CD4-positive, alpha-beta T cell treated with Interleukin-17A for 1 hour (primary cell): ENCODE measurements at regions not wholly inside any gene's neighbourhood (a gene's known extent, or its start where the extent isn't known, plus 50 kb on each side); places are given as distances from the start of the nearest gene placed in this dataset.
"Not testable (repeated sequence)": the region's sequence is repeated elsewhere in the genome, so short reads cannot be mapped to it uniquely, and the experiment has no call there.

Experiments
- DNase-seq: peaks from one replicate; pipeline ENCODE4 v3.0.0-alpha.2; 2020

GRCh38 chr5:101917166-101917565 lies 378.9 kb downstream of the SLCO4C1 start:
- DNase-seq: no peak

- no peak for DNase-seq
Measured at GRCh38 chr5:101915554-101915953, 380.5 kb downstream of the SLCO4C1 start.

DNA sequence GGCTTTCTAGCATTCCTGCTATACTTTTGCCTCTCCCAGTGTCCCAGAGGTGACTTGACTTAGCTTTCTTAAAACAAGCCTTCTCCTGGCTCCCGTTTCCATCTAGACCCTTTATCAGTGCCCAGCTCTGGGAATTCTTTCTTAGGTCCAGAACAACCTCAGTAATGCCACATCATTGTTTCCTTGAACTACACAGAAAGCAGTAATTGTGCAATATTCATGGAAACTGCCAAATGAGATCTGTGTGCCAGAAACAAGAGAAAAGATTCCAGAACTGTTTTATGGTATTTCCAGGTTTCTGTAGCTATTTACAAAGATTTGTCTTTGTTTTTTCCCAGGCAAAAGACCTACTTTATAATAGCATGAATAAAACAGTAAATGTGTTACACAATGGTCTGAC lies 391.3 kb downstream of the SLCO4C1 start:
- no peak for DNase-seq

GRCh38 chr5:101897914-101898313 lies 398.2 kb downstream of the SLCO4C1 start:
- no peak for DNase-seq

DNA sequence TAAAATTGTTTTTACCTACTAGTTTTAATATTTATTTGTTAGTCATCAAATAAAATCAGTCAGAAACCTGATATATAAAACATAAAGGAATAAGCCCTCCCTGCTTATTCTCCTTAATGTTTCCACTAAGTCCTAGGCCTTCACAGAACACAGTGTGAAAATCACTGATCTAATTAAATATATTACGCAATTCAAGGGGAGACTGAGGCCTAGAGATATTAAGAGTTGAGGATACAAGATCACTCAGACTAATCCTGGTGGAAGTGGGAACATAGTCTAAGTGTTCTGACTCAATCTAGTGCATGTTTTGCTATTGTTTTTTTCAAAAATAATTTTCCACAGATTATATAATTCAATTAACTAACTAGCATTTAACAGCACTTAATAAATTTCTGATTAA lies 401.1 kb downstream of the SLCO4C1 start:
- no peak for DNase-seq

DNA sequence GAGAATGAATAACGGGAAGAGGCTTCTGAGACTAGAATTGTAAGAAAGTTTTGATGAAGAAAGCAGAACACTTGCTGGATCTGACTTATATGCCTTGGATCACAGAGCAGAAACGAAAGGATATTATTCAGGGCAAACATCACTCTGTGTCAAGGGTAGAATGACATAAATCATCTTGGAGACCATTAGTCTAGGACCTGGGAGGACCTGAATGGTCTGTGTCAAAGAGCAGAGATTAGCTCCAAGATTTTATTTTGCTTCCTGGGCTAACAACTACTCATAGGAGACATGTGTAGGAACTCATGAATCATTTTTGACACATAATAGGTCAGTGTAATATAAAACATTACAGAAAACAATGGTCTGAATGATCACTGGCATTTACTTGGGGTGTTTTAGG lies 417.9 kb downstream of the SLCO4C1 start:
- no peak for DNase-seq

DNA sequence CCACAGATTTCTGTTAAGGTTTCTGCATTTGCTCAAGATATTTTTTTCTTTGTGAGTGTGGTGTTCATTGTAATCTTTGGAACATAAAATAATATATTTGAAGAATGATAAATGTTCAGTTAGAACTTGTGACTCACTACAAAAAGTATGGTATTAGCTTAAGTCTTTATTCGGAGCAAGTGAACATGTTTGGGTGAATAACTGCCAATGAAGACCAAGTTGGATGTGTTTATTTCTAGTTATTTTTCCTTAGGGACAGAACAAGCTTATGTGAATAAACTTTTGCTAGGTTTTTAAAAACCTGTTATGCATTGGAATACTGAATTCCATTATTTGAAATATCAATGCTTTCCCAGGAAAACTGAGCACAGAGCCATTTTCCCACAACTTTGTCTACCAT lies 418.6 kb downstream of the SLCO4C1 start:
- DNase-seq: no peak

DNA sequence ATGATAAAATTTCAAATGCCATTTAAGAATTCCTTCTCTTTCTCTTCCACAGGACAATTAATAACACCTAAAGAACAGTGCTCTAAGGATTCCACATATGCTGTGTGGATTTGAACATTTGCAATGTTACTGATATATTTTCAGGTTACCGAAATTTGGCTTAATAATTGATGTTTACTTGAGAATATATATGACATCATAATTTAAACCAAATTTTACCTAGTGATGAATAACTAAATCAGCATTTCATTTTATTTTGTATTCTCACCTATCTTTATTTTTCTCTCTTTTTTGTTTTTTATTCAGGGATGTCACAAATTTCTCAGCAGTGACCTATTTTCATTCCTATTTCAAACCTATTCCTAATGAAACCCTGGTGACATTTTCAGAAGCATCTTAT lies 429.6 kb downstream of the SLCO4C1 start:
- no peak for DNase-seq

GRCh38 chr5:101860563-101860962 lies 435.5 kb downstream of the SLCO4C1 start:
- no peak for DNase-seq

- no peak for DNase-seq
Measured at GRCh38 chr5:101860145-101860544, 435.9 kb downstream of the SLCO4C1 start.

GRCh38 chr5:101846496-101846895 lies 449.6 kb downstream of the SLCO4C1 start:
- DNase-seq: no peak

DNA sequence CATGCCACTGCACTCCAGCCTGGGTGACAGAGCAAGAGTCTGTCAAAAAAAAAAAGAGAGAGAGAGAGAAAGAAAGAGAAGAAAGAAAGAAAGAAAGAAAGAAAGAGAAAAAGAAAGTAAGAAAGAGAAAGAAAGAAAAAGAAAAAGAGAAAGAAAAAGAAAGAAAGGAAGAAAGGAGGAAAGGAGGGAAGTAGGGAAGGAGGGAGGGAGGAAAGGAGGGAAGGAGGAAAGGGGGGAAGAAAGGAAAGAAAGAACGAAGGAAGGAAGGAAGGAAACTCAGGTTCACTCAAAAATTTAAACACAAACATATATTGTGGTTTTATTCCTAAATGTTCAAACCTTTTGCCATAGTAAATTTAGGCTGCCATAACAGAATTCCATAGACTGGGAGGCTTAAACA lies 453.0 kb downstream of the SLCO4C1 start:
- DNase-seq: no peak

DNA sequence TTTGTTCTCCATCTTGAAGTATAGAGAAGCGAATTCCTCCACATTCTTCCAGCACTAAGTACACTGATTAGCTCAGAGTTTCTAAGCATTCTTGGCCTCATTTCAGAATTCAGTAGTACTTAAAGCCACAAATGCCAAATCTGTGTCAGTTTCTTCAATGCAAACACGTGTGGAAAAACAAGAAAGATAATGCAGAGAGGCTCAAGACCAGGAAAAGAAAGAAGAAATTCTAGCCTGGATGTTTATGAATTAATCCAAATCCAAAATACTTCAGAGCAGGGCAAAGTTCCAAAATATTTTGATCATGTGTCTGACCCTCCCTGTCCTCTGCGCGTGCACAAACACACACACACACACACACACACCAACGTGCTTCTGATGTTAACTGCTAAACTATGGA lies 457.6 kb downstream of the SLCO4C1 start:
- no peak for DNase-seq

DNA sequence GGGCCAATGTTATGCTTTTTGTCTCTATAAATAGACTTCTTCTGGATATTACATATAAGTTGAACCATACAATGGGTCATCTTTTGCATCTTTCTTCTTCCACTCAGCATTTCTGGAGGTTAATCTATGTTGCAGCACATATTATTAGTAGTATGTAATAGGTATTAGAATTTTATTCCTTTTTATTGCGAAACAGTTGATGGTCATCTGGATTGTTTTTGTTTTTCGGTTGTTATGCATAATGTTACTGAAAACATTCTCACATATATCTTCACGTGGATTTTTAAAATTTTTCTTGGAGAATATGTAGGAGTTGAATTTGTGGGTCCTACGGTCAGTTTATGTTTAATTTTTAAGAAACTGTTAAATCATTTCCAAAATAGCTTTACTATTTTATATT lies 466.8 kb downstream of the SLCO4C1 start:
- no peak for DNase-seq

- DNase-seq: no peak
Measured at GRCh38 chr5:101811466-101811865, 484.6 kb downstream of the SLCO4C1 start.

GRCh38 chr5:101806410-101806809 lies 489.7 kb downstream of the SLCO4C1 start:
- no peak for DNase-seq

DNA sequence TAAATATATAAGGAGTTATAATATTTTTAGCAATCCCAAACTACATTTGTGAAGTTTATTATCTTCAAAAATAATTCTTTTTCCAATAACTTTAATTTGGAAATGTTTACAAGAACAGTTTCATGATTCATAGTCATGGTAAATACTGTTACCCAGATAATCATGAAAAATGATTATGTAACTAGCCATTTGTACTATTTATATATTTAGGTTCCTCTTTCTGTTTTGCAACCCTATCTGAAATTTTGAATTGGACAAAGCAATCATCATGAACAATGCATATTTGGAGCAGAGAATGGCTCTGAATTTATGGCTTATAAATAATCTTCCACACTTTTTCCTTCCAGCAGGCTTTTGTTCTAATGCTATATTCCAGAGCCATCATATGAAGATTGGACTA lies 499.7 kb downstream of the SLCO4C1 start:
- no peak for DNase-seq

DNA sequence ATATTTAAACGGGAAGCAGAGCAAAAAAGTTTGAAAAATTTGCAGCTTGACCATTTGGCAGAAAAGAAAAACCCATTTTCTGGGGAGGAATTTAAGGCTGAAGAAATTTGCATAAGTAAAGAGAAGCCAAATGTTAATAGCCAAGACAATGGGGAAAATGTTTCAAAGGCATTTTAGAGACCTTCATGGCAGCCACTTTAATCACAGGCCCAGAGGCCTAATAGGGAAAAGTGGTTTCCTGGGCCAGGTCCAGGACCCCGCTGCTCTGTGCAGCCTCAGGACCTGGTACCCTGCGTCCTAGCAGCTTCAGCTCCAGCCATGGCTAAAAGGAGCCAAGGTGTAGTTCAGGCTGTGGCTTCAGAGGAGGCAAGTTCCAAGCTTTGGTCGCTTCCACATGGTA lies 507.3 kb downstream of the SLCO4C1 start:
- no peak for DNase-seq

DNA sequence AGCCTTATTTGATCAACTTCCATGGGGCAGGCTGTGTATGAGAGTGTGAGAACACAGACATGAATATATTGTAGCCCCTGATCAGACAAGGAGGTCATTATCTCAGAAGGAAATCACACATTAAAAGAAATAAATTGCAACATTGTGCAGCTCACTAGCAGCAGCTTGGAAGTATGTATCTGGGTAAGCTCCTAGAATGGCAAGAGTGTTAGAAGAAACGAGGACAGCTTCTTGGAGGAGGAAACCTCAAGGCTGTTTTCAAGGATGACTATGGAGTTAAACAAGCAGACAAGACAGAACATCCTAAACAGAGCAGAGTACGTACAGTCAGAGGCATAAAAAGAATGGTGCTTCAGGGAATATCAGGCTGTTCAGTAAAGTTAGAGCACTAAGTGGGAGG lies 511.0 kb downstream of the SLCO4C1 start:
- DNase-seq: no peak

- DNase-seq: no peak
Measured at GRCh38 chr5:101783241-101784013, 512.7 kb downstream of the SLCO4C1 start.

DNA sequence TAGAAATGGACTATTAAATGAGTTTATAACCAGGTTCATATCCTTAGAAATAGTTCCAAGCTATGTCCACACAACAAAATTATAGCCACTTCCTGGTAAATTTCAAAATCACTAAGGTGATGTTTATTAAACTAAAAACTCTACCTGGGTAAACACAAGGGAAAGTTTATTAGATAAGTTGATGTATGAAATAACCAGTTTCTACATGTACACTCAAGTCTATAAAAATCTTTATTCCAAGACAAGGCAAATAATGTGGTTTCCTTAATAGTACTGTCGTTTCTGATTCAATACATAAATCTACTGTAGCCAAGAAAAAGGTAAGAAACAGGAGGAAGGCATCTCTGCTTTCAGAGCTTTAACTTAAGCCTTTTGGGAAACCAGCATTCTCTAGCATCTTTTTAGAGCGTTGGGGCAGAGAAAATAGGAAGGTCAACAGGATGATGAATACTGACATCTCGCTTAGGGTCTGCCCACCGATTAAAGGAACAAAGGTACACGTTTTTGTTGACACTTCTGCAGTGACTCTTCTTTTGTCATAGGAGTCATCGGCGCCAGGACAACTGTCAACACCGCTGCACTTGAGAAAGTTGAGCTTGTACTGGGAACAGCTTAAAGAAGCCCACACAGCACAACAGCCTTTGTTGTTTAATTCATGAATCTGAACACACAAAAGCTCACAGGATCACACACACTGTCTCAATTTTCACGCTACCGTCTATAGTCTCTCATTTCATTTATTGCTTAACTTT lies 513.6 kb downstream of the SLCO4C1 start:
- DNase-seq: no peak

GRCh38 chr5:101751105-101751504 lies 545.0 kb downstream of the SLCO4C1 start:
- no peak for DNase-seq

- not testable (repeated sequence) for DNase-seq
Measured at GRCh38 chr5:101743000-101743399, 553.1 kb downstream of the SLCO4C1 start.

DNA sequence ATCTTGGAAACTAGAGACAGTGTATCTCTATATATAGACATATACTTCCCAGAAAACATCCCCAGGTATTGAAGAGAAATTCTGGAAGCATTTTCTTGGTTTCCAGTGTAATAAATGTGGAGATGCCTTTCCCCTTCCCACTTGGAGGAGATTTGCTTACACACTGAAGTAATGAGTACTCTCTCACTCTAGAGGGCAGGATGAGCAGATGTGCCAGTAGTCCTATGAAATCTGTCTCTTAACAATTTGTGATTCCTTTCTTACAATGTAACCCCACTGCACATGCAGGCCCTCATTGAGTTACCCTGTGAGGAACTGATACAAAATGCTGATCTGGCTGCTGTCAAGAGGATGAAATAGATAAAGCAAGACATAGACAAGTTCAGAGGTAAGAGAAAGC lies 567.2 kb downstream of the SLCO4C1 start:
- no peak for DNase-seq

DNA sequence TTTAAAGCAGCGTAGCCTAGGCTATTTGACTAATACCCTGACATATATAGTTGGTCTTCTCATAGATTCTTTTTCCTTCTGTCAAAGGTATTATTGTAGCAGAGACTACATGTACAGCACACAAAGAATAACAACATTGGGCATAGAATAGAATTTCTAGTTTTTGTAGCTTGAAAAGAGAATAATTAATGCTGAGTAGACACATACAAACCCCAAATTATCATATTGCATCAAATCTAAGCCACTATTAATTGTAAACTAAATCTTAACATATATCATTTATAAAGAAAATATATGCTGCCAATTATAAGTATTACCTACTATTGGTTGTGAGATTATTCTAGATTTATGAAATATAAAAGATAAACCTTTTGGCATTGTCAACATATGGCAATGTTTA lies 574.5 kb downstream of the SLCO4C1 start:
- DNase-seq: no peak
